Right lobe of liver (tissue), 4 donors: ENCODE measurements at regions not wholly inside any gene's neighbourhood (a gene's known extent, or its start where the extent isn't known, plus 50 kb on each side); places are given as distances from the start of the nearest gene placed in this dataset.

Source experiments
- POLR2A ChIP-seq: fragments of 450-650 bp; IDR thresholded peaks from one replicate; pipeline ENCODE4 v1.6.1; 2017; ENCODE audit warnings: antibody characterized with exemption, mild to moderate bottlenecking
- TF ChIP-seq, protein P1 (sequence below), 4 donors: fragments of 200-600 bp in 3 of 4; fragments of 450-650 bp in 1 of 4; IDR thresholded peaks; one replicate each; pipeline versions ENCODE4 v1.5.1 to v1.8.0; 2016 to 2022; ENCODE audit warnings: antibody characterized with exemption in 4 of 4, mild to moderate bottlenecking in 2 of 4
- donor health status: DM: no; HTN: no; CAD: no.
- donor health status: DM: no; HTN: no; CAD: no.
- donor health status: DM: no; HTN: yes; CAD: no.

DNA sequence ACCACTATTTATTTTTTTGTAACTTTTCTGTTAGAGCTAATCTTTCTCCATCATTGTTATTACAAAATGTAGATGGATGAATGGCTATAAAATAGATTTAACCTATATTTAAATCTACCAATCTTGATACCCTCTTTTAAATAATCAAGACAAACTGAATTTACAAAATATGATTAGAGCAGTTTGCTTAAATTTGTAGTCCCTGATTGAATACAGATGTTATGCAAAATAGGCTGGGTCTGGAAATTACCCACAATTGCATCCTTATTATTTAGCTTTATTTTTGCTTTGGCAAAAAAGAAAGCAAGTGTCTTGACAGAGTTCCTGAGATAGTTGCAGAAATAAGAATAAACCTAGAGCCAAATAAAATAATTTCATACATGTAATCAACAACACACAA, 352.8 kb downstream of the KLF12 start:
- TF ChIP-seq, protein P1, sequence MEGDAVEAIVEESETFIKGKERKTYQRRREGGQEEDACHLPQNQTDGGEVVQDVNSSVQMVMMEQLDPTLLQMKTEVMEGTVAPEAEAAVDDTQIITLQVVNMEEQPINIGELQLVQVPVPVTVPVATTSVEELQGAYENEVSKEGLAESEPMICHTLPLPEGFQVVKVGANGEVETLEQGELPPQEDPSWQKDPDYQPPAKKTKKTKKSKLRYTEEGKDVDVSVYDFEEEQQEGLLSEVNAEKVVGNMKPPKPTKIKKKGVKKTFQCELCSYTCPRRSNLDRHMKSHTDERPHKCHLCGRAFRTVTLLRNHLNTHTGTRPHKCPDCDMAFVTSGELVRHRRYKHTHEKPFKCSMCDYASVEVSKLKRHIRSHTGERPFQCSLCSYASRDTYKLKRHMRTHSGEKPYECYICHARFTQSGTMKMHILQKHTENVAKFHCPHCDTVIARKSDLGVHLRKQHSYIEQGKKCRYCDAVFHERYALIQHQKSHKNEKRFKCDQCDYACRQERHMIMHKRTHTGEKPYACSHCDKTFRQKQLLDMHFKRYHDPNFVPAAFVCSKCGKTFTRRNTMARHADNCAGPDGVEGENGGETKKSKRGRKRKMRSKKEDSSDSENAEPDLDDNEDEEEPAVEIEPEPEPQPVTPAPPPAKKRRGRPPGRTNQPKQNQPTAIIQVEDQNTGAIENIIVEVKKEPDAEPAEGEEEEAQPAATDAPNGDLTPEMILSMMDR (IDR thresholded peaks at IDR 0.05), result no peak
- TF ChIP-seq POLR2A, result no peak
